ENCODE measurements at regions not wholly inside any gene's neighbourhood (a gene's known extent, or its start where the extent isn't known, plus 50 kb on each side); places are given as distances from the start of the nearest gene placed in this dataset.

- H3K36me3 ChIP-seq (ENCODE audit: control insufficient read depth, low read length), result no peaks in the 10 kb centered on the region
- no peaks in the 10 kb centered on the region for H3K9me2 ChIP-seq (replicated peaks; ENCODE audit: control insufficient read depth, low read length)
- no peak overlapping the region for H3K4me2 ChIP-seq (ENCODE audit: low read length)
- no peaks in the 10 kb centered on the region for H3K4me1 ChIP-seq (ENCODE audit: control insufficient read depth, low read length)
- no peak overlapping the region for H3K4me3 ChIP-seq (ENCODE audit: low read length)
- H4K20me1 ChIP-seq (ENCODE audit: control insufficient read depth, insufficient read depth, low read depth, low read length), result no peaks in the 10 kb centered on the region
- no peaks in the 10 kb centered on the region for H3K27me3 ChIP-seq (ENCODE audit: control insufficient read depth, low read length)
- no peaks in the 10 kb centered on the region for H3K79me2 ChIP-seq (ENCODE audit: control insufficient read depth, low read length)
- no peaks in the 10 kb centered on the region for H3F3A ChIP-seq (ENCODE audit: control insufficient read depth, insufficient read depth)
- no peak overlapping the region for H3K27ac ChIP-seq (ENCODE audit: low read depth, low read length)
- TF ChIP-seq EZH2phosphoT487 (IDR thresholded peaks at IDR 0.05; ENCODE audit: borderline replicate concordance, low read length), result no peak
- TF ChIP-seq CTCF (IDR thresholded peaks at IDR 0.05; ENCODE audit: low read depth, low read length, poor library complexity, severe bottlenecking), result no peak
- no peaks in the 10 kb centered on the region for H3K9me3 ChIP-seq (ENCODE audit: control insufficient read depth, insufficient read depth, low read length)
Measured at GRCh38 chr9:107699231-107699630, 209.7 kb upstream of the KLF4 start.

- TF ChIP-seq EZH2phosphoT487 (IDR thresholded peaks at IDR 0.05; ENCODE audit: borderline replicate concordance, low read length), result no peak
- TF ChIP-seq CTCF (IDR thresholded peaks at IDR 0.05; ENCODE audit: low read depth, low read length, poor library complexity, severe bottlenecking), result no peak
- H3K9me3 ChIP-seq (ENCODE audit: control insufficient read depth, insufficient read depth, low read length), result no peaks in the 10 kb centered on the region
- no peaks in the 10 kb centered on the region for H3F3A ChIP-seq (ENCODE audit: control insufficient read depth, insufficient read depth)
- no peak overlapping the region for H3K27ac ChIP-seq (ENCODE audit: low read depth, low read length)
- H3K79me2 ChIP-seq (ENCODE audit: control insufficient read depth, low read length), result no peaks in the 10 kb centered on the region
- H3K4me3 ChIP-seq (ENCODE audit: low read length), result no peak overlapping the region
- no peaks in the 10 kb centered on the region for H3K36me3 ChIP-seq (ENCODE audit: control insufficient read depth, low read length)
- H3K4me2 ChIP-seq (ENCODE audit: low read length), result no peak overlapping the region
- no peaks in the 10 kb centered on the region for H3K27me3 ChIP-seq (ENCODE audit: control insufficient read depth, low read length)
- H4K20me1 ChIP-seq (ENCODE audit: control insufficient read depth, insufficient read depth, low read depth, low read length), result no peaks in the 10 kb centered on the region
- H3K9me2 ChIP-seq (replicated peaks; ENCODE audit: control insufficient read depth, low read length), result no peaks in the 10 kb centered on the region
- no peaks in the 10 kb centered on the region for H3K4me1 ChIP-seq (ENCODE audit: control insufficient read depth, low read length)
Measured at GRCh38 chr9:107698779-107699178, 209.2 kb upstream of the KLF4 start.

- no peaks in the 10 kb centered on the region for H3K4me1 ChIP-seq (ENCODE audit: control insufficient read depth, low read length)
- H3F3A ChIP-seq (ENCODE audit: control insufficient read depth, insufficient read depth), result no peaks in the 10 kb centered on the region
- H4K20me1 ChIP-seq (ENCODE audit: control insufficient read depth, insufficient read depth, low read depth, low read length), result no peaks in the 10 kb centered on the region
- H3K36me3 ChIP-seq (ENCODE audit: control insufficient read depth, low read length), result no peaks in the 10 kb centered on the region
- H3K27ac ChIP-seq (ENCODE audit: low read depth, low read length), result no peak overlapping the region
- no peaks in the 10 kb centered on the region for H3K9me2 ChIP-seq (replicated peaks; ENCODE audit: control insufficient read depth, low read length)
- H3K27me3 ChIP-seq (ENCODE audit: control insufficient read depth, low read length), result no peaks in the 10 kb centered on the region
- H3K9me3 ChIP-seq (ENCODE audit: control insufficient read depth, insufficient read depth, low read length), result no peaks in the 10 kb centered on the region
- no peak overlapping the region for H3K4me2 ChIP-seq (ENCODE audit: low read length)
- H3K79me2 ChIP-seq (ENCODE audit: control insufficient read depth, low read length), result no peaks in the 10 kb centered on the region
- no peak for TF ChIP-seq CTCF (IDR thresholded peaks at IDR 0.05; ENCODE audit: low read depth, low read length, poor library complexity, severe bottlenecking)
- no peak overlapping the region for H3K4me3 ChIP-seq (ENCODE audit: low read length)
Measured at GRCh38 chr9:107696302-107696701, 206.7 kb upstream of the KLF4 start.

GRCh38 chr9:107694390-107694789 lies 204.8 kb upstream of the KLF4 start:
- H3F3A ChIP-seq (ENCODE audit: control insufficient read depth, insufficient read depth), result no peaks in the 10 kb centered on the region
- H3K27ac ChIP-seq (ENCODE audit: low read depth, low read length), result no peak overlapping the region
- H3K36me3 ChIP-seq (ENCODE audit: control insufficient read depth, low read length), result no peaks in the 10 kb centered on the region
- H3K79me2 ChIP-seq (ENCODE audit: control insufficient read depth, low read length), result no peaks in the 10 kb centered on the region
- no peaks in the 10 kb centered on the region for H3K4me1 ChIP-seq (ENCODE audit: control insufficient read depth, low read length)
- H3K9me3 ChIP-seq (ENCODE audit: control insufficient read depth, insufficient read depth, low read length), result no peaks in the 10 kb centered on the region
- no peaks in the 10 kb centered on the region for H3K9me2 ChIP-seq (replicated peaks; ENCODE audit: control insufficient read depth, low read length)
- H3K4me2 ChIP-seq (ENCODE audit: low read length), result no peak overlapping the region
- H3K4me3 ChIP-seq (ENCODE audit: low read length), result no peak overlapping the region
- TF ChIP-seq EZH2phosphoT487 (IDR thresholded peaks at IDR 0.05; ENCODE audit: borderline replicate concordance, low read length) (no peak), CTCF (IDR thresholded peaks at IDR 0.05; ENCODE audit: low read depth, low read length, poor library complexity, severe bottlenecking) (no peak)
- no peaks in the 10 kb centered on the region for H3K27me3 ChIP-seq (ENCODE audit: control insufficient read depth, low read length)
- H4K20me1 ChIP-seq (ENCODE audit: control insufficient read depth, insufficient read depth, low read depth, low read length), result no peaks in the 10 kb centered on the region
